Adrenal gland (tissue), 9 donors: ENCODE measurements at regions not wholly inside any gene's neighbourhood (a gene's known extent, or its start where the extent isn't known, plus 50 kb on each side); places are given as distances from the start of the nearest gene placed in this dataset.

Source experiments
- DNase-seq, 7 donors: peaks; one replicate each; pipeline ENCODE4 v3.0.0-alpha.2; 2019 to 2020
- H3K27ac ChIP-seq, 5 donors: fragments of 200-600 bp; sonication (generic) in 4 of 5; 1 replicate in 3 of 5; 2 replicates in 2 of 5; pipeline versions ENCODE4 v1.5.1 to v1.8.0; 2016 to 2020; ENCODE audit warnings: mild to moderate bottlenecking in 1 of 5
- H3K27me3 ChIP-seq: fragments of 200-600 bp; 2 replicates; pipeline ENCODE4 v1.8.0; 2021
- H3K36me3 ChIP-seq, 2 donors: fragments of 200-600 bp; replicated peaks in 1 of 2; 1 replicate in 1 of 2; 2 replicates in 1 of 2; pipeline versions ENCODE4 v1.5.1 to v1.8.0; 2018 to 2022
- H3K4me1 ChIP-seq, 2 donors: fragments of 200-600 bp; replicated peaks in 1 of 2; 1 replicate in 1 of 2; 2 replicates in 1 of 2; pipeline versions ENCODE4 v1.5.1 to v1.8.0; 2018 to 2021
- H3K4me3 ChIP-seq, 4 donors: fragments of 200-600 bp; sonication (generic) in 3 of 4; one replicate each; pipeline ENCODE4 v1.5.1; 2016 to 2018
- H3K9me3 ChIP-seq, 3 donors: fragments of 200-600 bp; sonication (generic) in 1 of 3; replicated peaks in 1 of 3; 1 replicate in 2 of 3; 2 replicates in 1 of 3; pipeline versions ENCODE4 v1.5.1 to v1.8.0; 2016 to 2021
- POLR2A ChIP-seq, 2 donors: fragments of 450-650 bp; IDR thresholded peaks; one replicate each; pipeline ENCODE4 v1.6.1; 2017; ENCODE audit warnings: antibody characterized with exemption in 2 of 2, mild to moderate bottlenecking in 2 of 2, moderate library complexity in 1 of 2
- WGBS, 4 donors: extraction: QIAGEN DNeasy Blood & Tissue Kit in 2 of 4; methylation state at CpG; one replicate each; pipeline versions ENCODE4 v1.1.5 to v1.1.7; 2013 to 2017; 5-methylcytosine and 5-hydroxymethylcytosine counted together
- intact Hi-C, 2 donors: fragments of 100-400 bp; cut with DNase I; formaldehyde crosslinking; loops; one replicate each; pipeline versions ENCODE4 v1.14.1 to v1.15.0; 2022 to 2023
- TF ChIP-seq, protein P1 (sequence below), 6 experiments: fragments of 450-650 bp in 4 of 6; fragments of 200-600 bp in 2 of 6; sonication (generic) in 1 of 6; IDR thresholded peaks; 1 replicate in 5 of 6; 2 replicates in 1 of 6; pipeline versions ENCODE4 v1.5.1 to v1.8.0; 2016 to 2021; ENCODE audit warnings: antibody characterized with exemption in 6 of 6, mild to moderate bottlenecking in 2 of 6, moderate library complexity in 1 of 6
- donor health status: healthy with polysubstance abuse.
- donor health status: Bipolar disorder and iron deficiency.
- donor health status: DM: yes; HTN: yes; CAD: no.
- donor health status: DM: no; HTN: no; CAD: no.
- donor health status: DM: no; HTN: no; CAD: no.

DNA sequence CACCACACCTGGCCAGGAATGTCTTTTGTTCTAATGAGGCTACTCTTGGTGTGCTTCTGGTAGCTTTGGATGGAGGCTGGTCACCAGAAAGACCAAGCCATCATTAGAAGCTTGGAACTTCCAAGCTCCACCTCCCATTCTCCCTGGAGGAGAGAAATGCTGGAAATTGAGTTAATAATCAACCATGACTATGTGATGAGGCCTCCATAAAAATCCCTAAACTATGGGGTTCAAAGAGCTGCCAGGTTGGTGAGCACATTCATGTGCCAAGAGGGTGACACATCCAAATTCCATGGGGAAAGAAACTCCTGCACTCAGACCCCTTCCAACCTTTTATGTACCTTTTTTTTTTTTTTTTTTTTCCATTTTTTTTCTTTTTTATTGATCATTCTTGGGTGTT, 105.5 kb upstream of the SPATA31C2 start:
- no peaks in the 10 kb centered on the region for H3K27me3 ChIP-seq

DNA sequence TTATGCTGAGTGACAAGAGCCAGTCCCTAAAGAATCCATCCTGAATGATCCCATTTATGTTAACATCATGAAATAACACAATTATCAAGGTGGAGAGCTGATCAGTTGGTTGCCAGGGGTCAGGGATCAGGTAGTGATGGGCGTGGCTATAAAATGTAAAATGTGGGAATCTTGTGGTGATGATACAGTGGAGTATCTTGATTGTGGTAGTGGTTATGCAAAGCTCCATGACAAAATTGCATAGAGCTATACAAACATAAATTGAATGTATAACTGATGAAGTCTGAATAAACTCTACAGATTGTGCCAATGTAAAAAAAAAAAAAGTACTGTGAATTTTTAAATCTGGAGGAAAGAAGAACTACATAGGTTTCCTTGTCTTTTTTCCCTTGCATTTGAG, 104.6 kb upstream of the SPATA31C2 start:
- Histone ChIP-seq H3K4me3 (no peak overlapping the region), H3K9me3 (no peaks in the 10 kb centered on the region), H3K27me3 (no peaks in the 10 kb centered on the region), H3K27ac (no peak overlapping the region), H3K4me1 (no peaks in the 10 kb centered on the region), H3K36me3 (no peaks in the 10 kb centered on the region)
- intact Hi-C loops: no loop called here
- WGBS, 4 donors: 74 to 83% (median 76%) methylated on average over 1 of the region's 1 CpG
- no peak for DNase-seq
- no peak for TF ChIP-seq POLR2A (IDR thresholded peaks at IDR 0.05)
- TF ChIP-seq, protein P1, sequence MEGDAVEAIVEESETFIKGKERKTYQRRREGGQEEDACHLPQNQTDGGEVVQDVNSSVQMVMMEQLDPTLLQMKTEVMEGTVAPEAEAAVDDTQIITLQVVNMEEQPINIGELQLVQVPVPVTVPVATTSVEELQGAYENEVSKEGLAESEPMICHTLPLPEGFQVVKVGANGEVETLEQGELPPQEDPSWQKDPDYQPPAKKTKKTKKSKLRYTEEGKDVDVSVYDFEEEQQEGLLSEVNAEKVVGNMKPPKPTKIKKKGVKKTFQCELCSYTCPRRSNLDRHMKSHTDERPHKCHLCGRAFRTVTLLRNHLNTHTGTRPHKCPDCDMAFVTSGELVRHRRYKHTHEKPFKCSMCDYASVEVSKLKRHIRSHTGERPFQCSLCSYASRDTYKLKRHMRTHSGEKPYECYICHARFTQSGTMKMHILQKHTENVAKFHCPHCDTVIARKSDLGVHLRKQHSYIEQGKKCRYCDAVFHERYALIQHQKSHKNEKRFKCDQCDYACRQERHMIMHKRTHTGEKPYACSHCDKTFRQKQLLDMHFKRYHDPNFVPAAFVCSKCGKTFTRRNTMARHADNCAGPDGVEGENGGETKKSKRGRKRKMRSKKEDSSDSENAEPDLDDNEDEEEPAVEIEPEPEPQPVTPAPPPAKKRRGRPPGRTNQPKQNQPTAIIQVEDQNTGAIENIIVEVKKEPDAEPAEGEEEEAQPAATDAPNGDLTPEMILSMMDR (IDR thresholded peaks at IDR 0.05): no peak

More for the DNA sequence above, 105.5 kb upstream of the SPATA31C2 start:
- no peak overlapping the region for H3K4me3 ChIP-seq
- no peaks in the 10 kb centered on the region for H3K36me3 ChIP-seq
- H3K4me1 ChIP-seq: no peaks in the 10 kb centered on the region
- DNase-seq: no peak
- no peak overlapping the region for H3K27ac ChIP-seq
- intact Hi-C loops: no loop called here
- no peaks in the 10 kb centered on the region for H3K9me3 ChIP-seq
- TF ChIP-seq POLR2A (IDR thresholded peaks at IDR 0.05): no peak
- TF ChIP-seq, protein P1 (IDR thresholded peaks at IDR 0.05): no peak

DNA sequence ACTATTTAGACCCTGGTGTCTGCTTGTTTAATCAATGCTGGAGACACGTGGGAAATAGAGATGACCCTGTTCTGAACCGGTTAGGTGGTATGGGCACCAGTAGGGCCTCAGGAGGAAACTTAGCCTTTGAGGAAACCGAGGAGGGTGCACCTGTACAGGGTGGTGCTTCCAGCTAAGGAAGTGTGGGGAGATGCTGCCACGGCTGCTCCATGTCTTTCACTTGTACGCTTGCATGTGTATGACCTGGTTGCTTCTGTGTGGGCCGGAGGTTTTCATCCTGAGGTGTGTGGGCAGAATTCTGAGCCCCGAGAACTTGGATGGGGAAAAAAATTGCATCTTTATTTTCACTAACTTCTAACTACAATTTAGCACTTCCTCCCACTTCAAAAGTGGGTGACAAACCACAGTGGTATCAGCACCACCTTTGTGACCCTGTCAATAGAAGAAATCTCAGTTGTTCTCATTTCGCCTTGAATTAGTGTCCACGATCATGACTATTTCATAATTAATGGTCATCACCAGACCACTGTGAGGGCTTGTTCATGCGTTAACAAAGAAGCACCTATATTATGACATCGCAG, 99.8 kb upstream of the SPATA31C2 start:
- no peak for DNase-seq
- intact Hi-C loops: no loop called here
- Histone ChIP-seq H3K27ac (no peak overlapping the region), H3K4me1 (no peaks in the 10 kb centered on the region), H3K36me3 (no peaks in the 10 kb centered on the region), H3K27me3 (no peaks in the 10 kb centered on the region), H3K9me3 (no peaks in the 10 kb centered on the region), H3K4me3 (no peak overlapping the region)
- TF ChIP-seq, protein P1 (IDR thresholded peaks at IDR 0.05): no peak
- no peak for TF ChIP-seq POLR2A (IDR thresholded peaks at IDR 0.05)
- WGBS, 4 donors: 83 to 88% (median 86%) methylated on average over 11 of the region's 11 CpGs

DNA sequence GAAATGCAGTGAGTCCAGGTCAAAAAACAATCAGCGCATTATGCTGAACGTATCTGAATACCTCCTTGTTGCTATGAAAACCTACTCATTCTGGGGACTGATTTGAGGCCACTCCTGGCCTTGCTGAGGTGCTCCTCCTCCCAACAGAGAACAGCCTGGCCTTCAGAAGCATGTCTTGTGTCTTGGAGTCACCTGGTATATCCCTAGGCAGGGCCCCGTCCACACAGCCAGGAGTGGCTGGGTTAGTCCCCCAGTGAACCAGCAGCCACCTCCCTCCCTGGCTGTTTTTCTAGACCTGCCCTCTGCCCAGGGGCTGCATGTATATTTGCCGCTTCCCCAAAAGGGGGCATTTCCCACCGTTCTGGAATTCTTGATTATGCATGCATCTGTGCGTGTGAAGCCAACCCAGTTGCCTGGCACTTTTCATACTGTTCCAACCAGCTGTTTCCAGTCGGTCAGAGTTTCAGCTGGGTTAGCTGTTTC, 99.2 kb upstream of the SPATA31C2 start:
- no peak overlapping the region for H3K4me3 ChIP-seq
- no peak overlapping the region for H3K27ac ChIP-seq
- 56 to 78% (median 64%) methylated on average over 7 of the region's 7 CpGs for WGBS, 4 donors

More for the DNA sequence above, 99.2 kb upstream of the SPATA31C2 start:
- Histone ChIP-seq H3K36me3 (no peaks in the 10 kb centered on the region), H3K4me1 (no peaks in the 10 kb centered on the region), H3K27me3 (no peaks in the 10 kb centered on the region), H3K9me3 (no peaks in the 10 kb centered on the region)
- intact Hi-C loops: no loop called here
- DNase-seq: no peak
- TF ChIP-seq, protein P1 (IDR thresholded peaks at IDR 0.05): no peak
- TF ChIP-seq POLR2A (IDR thresholded peaks at IDR 0.05): no peak
